Upper lobe of left lung (tissue), 6 donors: ENCODE measurements at regions not wholly inside any gene's neighbourhood (a gene's known extent, or its start where the extent isn't known, plus 50 kb on each side); places are given as distances from the start of the nearest gene placed in this dataset.

Experiments
- ATAC-seq, 2 donors: fragments of 200-7000 bp; cut with Tn5 transposase; one replicate each; pipeline ENCODE4 v1.9.1; 2022; ENCODE audit warnings: mild to moderate bottlenecking in 2 of 2, moderate library complexity in 2 of 2; ENCODE audit not compliant: low FRiP score in 2 of 2
- DNase-seq, 2 donors: peaks; one replicate each; pipeline ENCODE4 v3.0.0-alpha.2; 2019 to 2020
- H3K27ac ChIP-seq, 4 donors: fragments of 200-600 bp; sonication (generic); one replicate each; pipeline ENCODE4 v1.5.1; 2016 to 2019
- H3K27me3 ChIP-seq, 4 donors: fragments of 200-600 bp; sonication (generic); one replicate each; pipeline ENCODE4 v1.5.1; 2017 to 2019
- H3K36me3 ChIP-seq, 4 donors: fragments of 200-600 bp; sonication (generic); one replicate each; pipeline ENCODE4 v1.5.1; 2016 to 2019
- H3K4me1 ChIP-seq, 4 donors: fragments of 200-600 bp; sonication (generic); one replicate each; pipeline ENCODE4 v1.5.1; 2018 to 2019
- H3K4me3 ChIP-seq, 4 donors: fragments of 200-600 bp; sonication (generic); one replicate each; pipeline ENCODE4 v1.5.1; 2017 to 2019; ENCODE audit warnings: mild to moderate bottlenecking in 2 of 4, moderate library complexity in 1 of 4
- H3K9me3 ChIP-seq, 4 donors: fragments of 200-600 bp; sonication (generic); one replicate each; pipeline ENCODE4 v1.5.1; 2018 to 2019
- CTCF ChIP-seq, 6 experiments: fragments of 450-650 bp in 4 of 6; fragments of 200-600 bp in 2 of 6; sonication (generic) in 2 of 6; IDR thresholded peaks; one replicate each; pipeline ENCODE4 v1.5.1; 2016 to 2019; ENCODE audit warnings: antibody characterized with exemption in 6 of 6
- EP300 ChIP-seq, 4 donors: sonication (generic); formaldehyde crosslinking; IDR thresholded peaks; one replicate each; pipeline ENCODE4 v1.5.1; 2017; ENCODE audit warnings: antibody characterized with exemption in 4 of 4, control low read depth in 2 of 4
- POLR2A ChIP-seq, 4 donors: fragments of 450-650 bp; IDR thresholded peaks; one replicate each; pipeline ENCODE4 v1.5.1; 2016 to 2017; ENCODE audit warnings: antibody characterized with exemption in 4 of 4, mild to moderate bottlenecking in 2 of 4
- POLR2AphosphoS5 ChIP-seq, 2 donors: sonication (generic); formaldehyde crosslinking; IDR thresholded peaks; one replicate each; pipeline ENCODE4 v1.5.1; 2017; ENCODE audit warnings: antibody characterized with exemption in 2 of 2
- WGBS, 2 donors: methylation state at CpG; one replicate each; pipeline ENCODE4 v1.1.5; 2017 to 2018; 5-methylcytosine and 5-hydroxymethylcytosine counted together
- donor health status: DM: no; HTN: no; CAD: no; lungs with moderate emphysema.
- donor health status: DM: no; HTN: yes; CAD: no; lungs with severe emphysema.

GRCh38 chr10:4074545-4075407 lies 289.8 kb upstream of the KLF6 start:
- H3K4me1 ChIP-seq: peaks cover 0 to 5% (median 2%) of the 10 kb centered on the region in 4 donors
- no peak overlapping the region for H3K27ac ChIP-seq
- H3K36me3 ChIP-seq: no peaks in the 10 kb centered on the region
- no peak overlapping the region for H3K4me3 ChIP-seq
- no peaks in the 10 kb centered on the region for H3K27me3 ChIP-seq
- no peak for TF ChIP-seq POLR2A (IDR thresholded peaks at IDR 0.05)
- no peak for TF ChIP-seq CTCF (IDR thresholded peaks at IDR 0.05)
- TF ChIP-seq POLR2AphosphoS5 (IDR thresholded peaks at IDR 0.05): no peak
- no peak for TF ChIP-seq EP300 (IDR thresholded peaks at IDR 0.05)
- no peaks in the 10 kb centered on the region for H3K9me3 ChIP-seq
- ATAC-seq (peak in 1 of 2 donors; percentile 69), DNase-seq (no peak)
- 87% methylated on average over 9 to 10 of the region's 10 CpGs for WGBS, 2 donors

- H3K9me3 ChIP-seq: no peaks in the 10 kb centered on the region
- WGBS, 2 donors: 71 to 80% methylated on average over 1 of the region's 1 CpG
- H3K4me3 ChIP-seq: no peak overlapping the region
- TF ChIP-seq POLR2A (IDR thresholded peaks at IDR 0.05) (no peak), EP300 (IDR thresholded peaks at IDR 0.05) (no peak), POLR2AphosphoS5 (IDR thresholded peaks at IDR 0.05) (no peak), CTCF (IDR thresholded peaks at IDR 0.05) (no peak)
- H3K4me1 ChIP-seq: peaks cover 0 to 5% (median 2%) of the 10 kb centered on the region in 4 donors
- peak in 1 of 2 donors; percentile 85 for ATAC-seq
- DNase-seq: no peak
- H3K27me3 ChIP-seq: no peaks in the 10 kb centered on the region
- H3K36me3 ChIP-seq: no peaks in the 10 kb centered on the region
- no peak overlapping the region for H3K27ac ChIP-seq
Observed at GRCh38 chr10:4073912-4074311, 288.9 kb upstream of the KLF6 start.

- no peak for ATAC-seq
- no peak for DNase-seq
- WGBS, 2 donors: 95 to 97% methylated on average over 11 of the region's 11 CpGs
- Histone ChIP-seq H3K4me3 (no peak overlapping the region), H3K27me3 (no peaks in the 10 kb centered on the region), H3K27ac (no peak overlapping the region), H3K4me1 (peaks cover 0 to 13% (median 5%) of the 10 kb centered on the region in 4 donors), H3K9me3 (no peaks in the 10 kb centered on the region), H3K36me3 (no peaks in the 10 kb centered on the region)
- TF ChIP-seq EP300 (IDR thresholded peaks at IDR 0.05): no peak
- TF ChIP-seq CTCF (IDR thresholded peaks at IDR 0.05): no peak
- TF ChIP-seq POLR2A (IDR thresholded peaks at IDR 0.05): no peak
- TF ChIP-seq POLR2AphosphoS5 (IDR thresholded peaks at IDR 0.05): no peak
Observed at GRCh38 chr10:4070921-4071660, 286.1 kb upstream of the KLF6 start.

GRCh38 chr10:4070184-4070583 lies 285.2 kb upstream of the KLF6 start:
- Histone ChIP-seq H3K36me3 (no peaks in the 10 kb centered on the region), H3K9me3 (no peaks in the 10 kb centered on the region), H3K4me3 (no peak overlapping the region), H3K27ac (no peak overlapping the region), H3K4me1 (peaks cover 0 to 13% (median 5%) of the 10 kb centered on the region in 4 donors), H3K27me3 (no peaks in the 10 kb centered on the region)
- no peak for ATAC-seq
- TF ChIP-seq POLR2AphosphoS5 (IDR thresholded peaks at IDR 0.05) (no peak), POLR2A (IDR thresholded peaks at IDR 0.05) (no peak), EP300 (IDR thresholded peaks at IDR 0.05) (no peak), CTCF (IDR thresholded peaks at IDR 0.05) (no peak)
- no peak for DNase-seq
- WGBS, 2 donors: 68 to 75% methylated on average over 1 of the region's 1 CpG
